Middle frontal gyrus (tissue), 1 donor: ENCODE measurements at regions not wholly inside any gene's neighbourhood (a gene's known extent, or its start where the extent isn't known, plus 50 kb on each side); places are given as distances from the start of the nearest gene placed in this dataset.
"Not testable (repeated sequence)": the region's sequence is repeated elsewhere in the genome, so short reads cannot be mapped to it uniquely, and the experiment has no call there.

Experiments
- DNase-seq: peaks from one replicate; pipeline ENCODE4 v3.0.0-alpha.2; 2015; ENCODE audit warnings: low spot score; ENCODE audit errors: extremely low spot score

GRCh38 chr3:162521669-162522068 lies 1025.1 kb downstream of the OTOL1 start:
- DNase-seq: no peak

GRCh38 chr3:162525066-162525742 lies 1028.6 kb downstream of the OTOL1 start:
- no peak for DNase-seq

- DNase-seq: no peak
Observed at GRCh38 chr3:162525771-162526170, 1029.2 kb downstream of the OTOL1 start.

- no peak for DNase-seq
Observed at GRCh38 chr3:162534431-162534830, 1037.8 kb downstream of the OTOL1 start.

- DNase-seq: no peak
Observed at GRCh38 chr3:162538491-162538890, 1041.9 kb downstream of the OTOL1 start.

- no peak for DNase-seq
Observed at GRCh38 chr3:162538906-162539305, 1042.3 kb downstream of the OTOL1 start.

- DNase-seq: no peak
Observed at GRCh38 chr3:162540421-162540820, 1043.8 kb downstream of the OTOL1 start.

GRCh38 chr3:162541923-162542322 lies 1045.3 kb downstream of the OTOL1 start:
- DNase-seq: no peak

GRCh38 chr3:162544246-162544645 lies 1047.6 kb downstream of the OTOL1 start:
- no peak for DNase-seq

GRCh38 chr3:162546910-162547309 lies 1050.3 kb downstream of the OTOL1 start:
- DNase-seq: no peak

- no peak for DNase-seq
Observed at GRCh38 chr3:162547321-162547720, 1050.7 kb downstream of the OTOL1 start.

GRCh38 chr3:162555761-162556160 lies 1059.2 kb downstream of the OTOL1 start:
- DNase-seq: no peak

- DNase-seq: no peak
Observed at GRCh38 chr3:162558016-162558415, 1061.4 kb downstream of the OTOL1 start.

GRCh38 chr3:162568706-162569105 lies 1072.1 kb downstream of the OTOL1 start:
- DNase-seq: no peak

GRCh38 chr3:162569314-162569713 lies 1072.7 kb downstream of the OTOL1 start:
- DNase-seq: no peak

- DNase-seq: no peak
Observed at GRCh38 chr3:162584986-162585385, 1088.4 kb downstream of the OTOL1 start.

- no peak for DNase-seq
Observed at GRCh38 chr3:162586591-162586990, 1090.0 kb downstream of the OTOL1 start.

- DNase-seq: no peak
Observed at GRCh38 chr3:162597226-162597625, 1100.6 kb downstream of the OTOL1 start.

- not testable (repeated sequence) for DNase-seq
Observed at GRCh38 chr3:162598500-162598899, 1101.9 kb downstream of the OTOL1 start.

- DNase-seq: not testable (repeated sequence)
Observed at GRCh38 chr3:162599742-162600141, 1103.1 kb downstream of the OTOL1 start.

- no peak for DNase-seq
Observed at GRCh38 chr3:162601101-162601670, 1104.6 kb downstream of the OTOL1 start.

- DNase-seq: no peak
Observed at GRCh38 chr3:162602619-162603018, 1106.0 kb downstream of the OTOL1 start.

- no peak for DNase-seq
Observed at GRCh38 chr3:162605651-162606204, 1109.1 kb downstream of the OTOL1 start.
